GM19397 (cell line): ENCODE measurements at regions not wholly inside any gene's neighbourhood (a gene's known extent, or its start where the extent isn't known, plus 50 kb on each side); places are given as distances from the start of the nearest gene placed in this dataset.

Experiments
- ATAC-seq: cut with Tn5 transposase; IDR thresholded peaks from one replicate; pipeline ENCODE4 v1.9.1; 2021; ENCODE audit warnings: mild to moderate bottlenecking, moderate library complexity; ENCODE audit not compliant: unreplicated experiment

DNA sequence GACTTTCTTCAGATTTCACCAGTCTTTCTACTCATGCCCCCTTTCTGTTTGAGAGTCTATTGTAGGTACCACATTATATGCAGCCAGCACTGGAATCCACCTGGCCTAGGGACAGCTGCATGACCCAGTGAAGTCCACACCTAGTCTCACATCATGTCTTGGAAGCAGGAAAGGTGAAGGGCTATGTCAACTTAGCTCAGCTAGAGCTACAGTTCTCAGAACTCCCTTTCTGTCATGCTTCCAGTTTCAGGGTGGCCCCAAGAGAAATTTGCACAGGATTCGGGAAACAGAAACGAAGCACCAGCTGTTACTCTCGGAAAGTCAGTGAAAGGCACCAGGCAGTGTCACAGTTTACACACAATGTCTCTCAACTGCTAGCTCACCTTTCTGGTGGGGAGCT is 51.6 kb upstream of the NLRP1 start:
- ATAC-seq, result no peak

- ATAC-seq, result no peak
Measured at GRCh38 chr17:5638596-5638995, 54.3 kb upstream of the NLRP1 start.

DNA sequence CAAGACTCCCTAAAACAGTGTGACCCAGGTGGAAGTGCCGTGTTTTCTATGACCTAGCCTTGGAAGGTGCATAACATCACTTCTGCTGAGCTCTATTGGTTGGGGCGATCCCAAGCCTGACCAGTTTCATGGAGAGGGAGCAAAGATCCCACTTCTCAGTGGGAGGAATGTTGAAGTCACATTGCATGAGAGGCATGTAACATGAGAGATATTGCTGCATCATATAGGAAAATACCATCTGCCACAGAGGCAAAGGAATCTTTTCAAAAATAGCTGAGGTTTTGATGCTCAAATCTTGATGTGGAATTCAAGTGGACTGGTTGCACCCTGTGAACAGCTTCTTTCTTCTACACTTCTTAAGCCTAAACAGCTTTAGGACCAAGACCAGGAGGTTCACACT is 56.4 kb upstream of the NLRP1 start:
- ATAC-seq, result no peak

DNA sequence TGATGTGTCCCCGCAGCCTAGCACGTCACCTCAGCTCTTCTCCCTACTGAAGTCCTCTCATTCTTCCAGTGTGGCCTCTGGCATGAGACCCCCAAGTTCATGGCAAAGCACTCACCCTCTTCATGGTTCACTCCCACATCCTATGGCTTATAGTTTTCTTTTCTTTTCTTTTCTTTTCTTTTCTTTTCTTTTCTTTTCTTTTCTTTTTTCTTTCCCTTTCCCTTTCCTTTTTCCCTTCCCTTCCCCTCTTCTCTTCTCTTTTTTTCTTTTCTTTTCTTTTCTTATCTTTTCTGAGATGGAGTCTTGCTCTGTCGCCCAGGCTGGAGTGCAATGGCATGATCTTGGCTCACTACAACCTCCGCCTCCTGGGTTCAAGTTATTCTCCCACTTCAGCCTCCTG is 58.4 kb upstream of the NLRP1 start:
- no peak for ATAC-seq

GRCh38 chr17:5644065-5644464 is 59.8 kb upstream of the NLRP1 start:
- ATAC-seq, result no peak

DNA sequence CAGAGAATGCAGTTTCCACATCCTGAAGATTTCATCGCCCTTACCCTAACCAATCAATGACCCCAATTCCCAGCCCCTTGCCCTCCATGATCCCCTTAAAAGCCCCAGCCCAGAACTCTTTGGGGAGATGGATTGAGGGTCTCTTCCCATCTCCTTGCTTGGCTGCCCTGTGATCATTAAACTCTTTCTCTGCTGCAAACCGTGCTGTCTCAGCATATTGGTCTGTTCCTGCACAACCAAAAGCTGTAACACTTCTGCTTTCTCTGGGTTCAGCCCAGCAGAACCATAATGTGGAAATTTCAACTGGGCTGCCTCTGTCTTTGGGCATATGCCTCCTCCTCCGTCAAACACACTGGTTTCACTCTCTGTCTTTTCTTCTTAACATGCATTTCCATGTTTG is 67.0 kb upstream of the NLRP1 start:
- ATAC-seq, result no peak

GRCh38 chr17:5661491-5662125 is 77.3 kb upstream of the NLRP1 start:
- ATAC-seq, result no peak

DNA sequence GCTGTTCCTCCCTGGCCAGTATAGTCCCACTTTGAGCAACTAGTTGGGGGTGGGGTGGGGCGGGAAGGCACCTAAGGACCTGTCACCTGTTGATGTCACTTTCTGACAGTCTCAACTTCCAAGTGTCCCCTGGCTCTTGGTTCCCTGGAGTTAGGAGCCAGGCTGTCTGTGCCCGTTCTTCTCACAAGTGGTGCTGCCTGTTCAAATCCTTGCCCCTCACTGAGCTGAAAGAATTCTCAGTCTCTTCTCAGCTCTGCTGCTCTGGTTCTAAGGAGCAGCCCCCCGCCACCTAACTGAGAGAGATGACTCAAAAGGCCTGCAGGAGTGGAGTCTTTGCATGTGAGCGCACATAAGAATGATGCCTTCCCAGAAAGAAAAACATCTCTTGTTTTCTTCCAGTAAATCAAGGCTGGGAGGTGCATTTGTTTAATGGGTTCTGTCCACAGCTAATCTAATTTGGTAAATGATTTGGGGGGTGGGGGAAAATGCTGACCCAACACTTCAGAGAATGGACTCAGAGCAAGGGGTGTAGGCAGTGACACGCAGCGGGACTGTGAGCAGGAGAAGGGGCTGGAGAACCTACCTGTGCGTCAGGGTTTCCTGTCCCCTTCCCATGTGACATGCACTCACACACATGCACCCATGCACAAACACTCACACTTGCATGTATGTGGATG is 78.2 kb upstream of the NLRP1 start:
- no peak for ATAC-seq

DNA sequence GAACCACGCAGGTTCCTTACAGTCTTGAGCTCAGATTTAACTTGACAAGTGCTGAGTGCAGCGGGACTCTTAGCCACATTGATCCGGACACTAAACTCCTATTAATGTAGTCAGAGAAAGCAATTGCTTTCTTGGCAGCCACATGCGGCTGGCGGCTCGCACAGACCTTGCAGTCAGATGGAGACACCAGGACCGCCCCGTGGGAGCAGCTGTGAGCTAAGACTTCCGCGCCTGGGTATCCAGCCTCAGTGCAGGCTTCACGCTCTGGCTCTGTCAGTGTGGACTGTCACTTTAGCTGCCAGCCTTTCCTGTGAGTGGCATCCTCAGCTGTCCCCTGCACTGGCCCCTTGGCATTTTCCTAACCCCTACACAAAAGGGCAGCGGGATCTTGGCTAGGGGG is 80.9 kb upstream of the NLRP1 start:
- ATAC-seq, result no peak

- ATAC-seq, result no peak
Measured at GRCh38 chr17:5667871-5668270, 83.6 kb upstream of the NLRP1 start.

DNA sequence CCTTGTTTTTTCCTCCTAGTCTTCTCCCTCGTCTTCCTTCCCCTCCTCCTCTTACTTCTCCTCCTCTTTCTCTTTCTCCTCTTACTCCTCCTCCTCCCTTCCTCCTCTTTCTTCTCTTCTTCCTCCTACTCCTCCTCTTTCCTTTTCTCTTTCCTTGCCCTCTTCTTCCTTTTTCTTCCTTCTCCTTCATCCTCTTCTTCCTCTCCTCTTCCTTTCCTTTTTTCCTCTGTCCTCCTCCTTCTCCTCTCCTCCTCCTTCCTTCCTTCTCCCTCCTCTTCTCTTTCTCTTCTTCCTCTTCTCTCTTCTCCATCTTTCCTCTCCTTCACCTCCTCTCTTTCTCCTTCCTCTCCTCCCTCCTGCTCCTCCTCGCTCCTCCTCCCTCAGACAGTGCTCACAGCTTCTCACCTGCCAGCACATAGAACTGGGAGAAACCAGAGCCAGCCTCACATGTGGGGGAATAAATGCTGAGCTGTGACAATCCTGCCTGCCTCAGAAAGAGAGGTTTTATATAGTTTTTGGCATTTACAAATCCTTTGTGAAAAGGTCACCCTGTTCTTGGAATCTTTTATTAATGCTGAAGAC is 84.3 kb upstream of the NLRP1 start:
- no peak for ATAC-seq

DNA sequence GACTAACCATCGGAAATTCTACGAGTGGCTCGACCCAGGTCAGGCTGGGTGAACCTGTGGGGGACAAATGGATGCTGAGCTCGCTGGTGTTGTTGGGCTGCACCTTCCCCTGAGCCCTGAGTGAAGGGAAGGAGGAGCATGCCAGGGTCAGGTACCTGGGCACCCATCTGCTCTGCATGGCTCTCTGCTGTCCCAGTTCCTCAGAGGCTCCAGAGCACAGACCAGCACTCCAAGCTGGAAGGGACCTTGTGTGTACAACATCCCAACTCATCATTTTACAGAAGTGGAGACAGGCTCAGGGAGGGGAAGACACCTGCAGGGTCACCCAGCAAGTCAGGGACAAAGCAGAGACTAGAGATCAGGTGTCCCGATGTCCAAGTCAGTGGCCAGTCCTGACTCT is 84.9 kb upstream of the NLRP1 start:
- ATAC-seq, result no peak

- ATAC-seq, result no peak
Measured at GRCh38 chr17:5672141-5672540, 87.8 kb upstream of the NLRP1 start.

DNA sequence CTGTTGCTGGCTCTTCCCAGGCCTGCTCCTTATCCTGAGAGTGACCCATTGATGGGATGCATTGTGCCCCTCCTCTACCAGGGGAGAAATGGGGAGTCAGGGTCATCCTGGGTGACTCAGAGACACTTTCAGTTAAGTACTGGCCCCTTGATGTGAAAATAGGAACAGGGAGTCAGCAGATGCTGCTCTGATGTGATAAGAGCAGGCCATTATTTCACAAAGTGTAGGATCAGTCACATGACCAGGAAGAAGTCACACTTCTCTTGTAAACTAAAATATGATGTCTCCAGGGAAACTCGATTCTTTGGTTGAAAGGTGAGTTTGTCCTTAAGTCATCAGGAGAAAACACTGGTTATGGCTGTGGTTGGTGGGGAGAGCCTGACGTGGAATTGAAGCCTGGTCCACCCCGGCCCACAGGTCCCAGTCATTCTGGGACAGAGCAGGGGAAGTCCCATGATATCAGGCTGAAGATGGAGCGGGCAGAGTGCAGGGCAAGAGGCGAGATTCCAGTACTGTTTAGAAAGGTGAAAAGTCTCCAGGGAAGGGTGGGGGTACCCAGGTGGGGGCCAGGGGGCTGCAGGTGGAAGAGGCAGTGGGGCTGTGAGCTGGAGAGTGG is 88.6 kb upstream of the NLRP1 start:
- ATAC-seq, result no peak

DNA sequence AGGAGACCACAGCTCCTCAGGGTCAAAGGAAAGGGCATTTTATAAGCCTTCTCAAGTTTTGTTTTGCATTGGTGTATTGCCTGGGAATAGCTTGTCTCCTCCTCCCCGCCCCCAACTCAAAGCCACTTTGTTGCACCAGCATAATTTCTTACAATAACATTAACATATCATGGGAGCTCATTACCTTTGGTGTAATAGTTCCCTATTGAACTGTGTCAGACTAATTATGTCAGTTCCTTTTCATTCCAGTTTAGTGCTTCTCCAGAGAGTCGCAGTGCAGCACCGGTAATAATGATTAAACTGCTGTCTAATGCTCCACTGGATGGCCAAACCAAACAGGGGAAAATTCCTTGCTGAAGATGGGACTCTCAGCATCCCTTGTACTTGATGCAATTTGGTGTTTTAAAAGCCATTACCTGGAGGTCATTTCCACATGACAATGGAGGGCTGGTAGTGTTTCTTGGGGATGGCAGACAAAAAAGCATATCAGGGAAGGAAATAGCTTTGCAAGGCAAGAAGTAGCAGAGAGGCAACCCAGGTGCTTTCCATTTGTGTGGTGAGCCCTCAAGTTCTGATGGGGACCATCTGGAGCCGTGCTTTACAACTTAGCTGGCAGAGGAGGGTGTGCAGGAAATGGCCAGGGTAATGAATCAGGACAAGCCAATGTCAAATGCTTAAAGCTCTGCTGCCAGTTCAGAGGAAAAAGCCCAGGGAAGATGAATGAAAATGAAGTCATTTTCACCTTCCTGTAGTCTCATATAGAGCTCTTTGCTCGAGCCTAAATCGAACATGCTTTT is 91.5 kb upstream of the NLRP1 start:
- ATAC-seq, result no peak

DNA sequence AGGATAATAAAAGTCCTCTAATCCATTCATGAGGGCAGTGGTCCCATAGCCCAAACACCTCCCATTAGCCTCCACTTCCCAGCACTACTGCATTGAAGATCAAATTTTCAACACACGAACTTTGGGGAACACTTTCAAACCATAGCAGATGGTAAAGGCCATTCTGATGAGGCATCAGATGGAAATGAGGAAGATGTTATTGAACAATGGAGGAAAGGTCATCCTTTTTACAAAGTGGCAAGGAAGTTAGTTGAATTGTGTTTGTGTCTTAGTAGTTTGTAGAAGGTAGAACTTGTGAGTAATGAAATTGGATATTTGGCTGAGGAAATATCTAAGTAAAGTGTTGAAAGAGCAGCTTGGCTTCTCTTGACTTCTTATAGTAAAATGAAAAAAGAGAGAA is 93.3 kb upstream of the NLRP1 start:
- no peak for ATAC-seq

DNA sequence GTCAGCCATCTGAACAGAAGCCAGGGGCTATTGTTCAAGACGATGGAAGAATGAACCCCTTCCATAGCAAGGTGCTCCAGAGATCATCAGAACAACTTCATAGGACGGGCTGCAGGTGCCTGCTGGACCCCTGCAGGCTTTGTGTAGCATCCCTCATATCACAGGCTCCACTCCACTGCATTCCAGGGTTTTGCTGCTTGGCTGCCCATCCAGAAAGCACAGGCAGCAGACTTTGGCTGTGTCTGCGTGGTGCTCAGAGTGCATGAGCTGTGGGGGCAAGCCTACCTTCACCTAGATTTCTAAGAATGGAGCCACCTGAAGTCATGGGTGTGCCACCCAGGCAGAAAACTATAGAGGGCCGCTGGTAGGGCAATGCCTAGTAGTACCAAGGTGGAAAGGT is 93.9 kb upstream of the NLRP1 start:
- no peak for ATAC-seq

DNA sequence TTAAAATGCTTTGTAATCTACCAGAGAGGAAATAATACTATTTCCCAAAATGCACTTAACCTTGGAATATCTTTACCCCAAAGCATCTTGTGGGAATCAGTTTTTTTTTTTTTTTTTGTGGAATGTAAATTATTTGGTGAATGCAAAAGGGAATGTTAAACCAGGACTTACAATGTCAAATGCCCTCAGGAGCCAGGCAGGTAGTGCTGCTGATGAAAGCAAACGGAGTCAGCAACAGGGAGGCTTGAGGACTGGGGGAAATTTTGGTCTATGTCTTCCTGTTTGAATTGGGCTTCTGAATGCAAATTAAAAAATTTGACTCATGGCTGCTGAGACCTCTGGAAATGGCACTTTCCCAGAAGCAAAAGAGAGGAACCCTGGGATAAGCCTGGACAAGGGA is 96.5 kb upstream of the NLRP1 start:
- ATAC-seq, result no peak

GRCh38 chr17:5683241-5683640 is 98.9 kb upstream of the NLRP1 start:
- ATAC-seq, result no peak

DNA sequence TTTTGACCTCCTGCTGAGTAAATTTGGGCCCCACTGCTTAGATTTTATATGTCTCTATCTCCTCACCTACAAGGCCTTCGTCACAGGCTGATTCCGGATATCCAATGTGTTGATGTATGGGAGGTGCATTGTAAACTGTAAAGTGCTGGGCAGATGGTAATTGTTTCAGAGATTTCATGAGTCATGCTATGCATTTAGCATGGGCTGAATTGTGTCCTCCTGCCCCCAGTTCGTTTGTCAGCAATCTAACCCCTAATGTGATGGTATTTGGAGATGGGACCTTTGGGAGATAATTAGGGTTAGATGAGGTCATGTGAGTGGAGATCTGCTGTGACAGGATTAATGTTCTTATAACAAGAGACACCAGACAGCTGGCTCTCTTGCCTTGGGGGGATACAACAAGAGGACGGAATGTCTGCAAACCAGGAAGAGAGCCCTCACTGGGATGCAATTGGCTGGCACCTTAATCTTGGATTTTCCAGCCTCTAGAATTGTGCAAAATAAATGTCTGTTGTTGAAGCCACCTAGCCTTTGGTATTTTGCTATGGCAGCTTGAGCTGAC is 101.8 kb upstream of the NLRP1 start:
- ATAC-seq, result no peak

DNA sequence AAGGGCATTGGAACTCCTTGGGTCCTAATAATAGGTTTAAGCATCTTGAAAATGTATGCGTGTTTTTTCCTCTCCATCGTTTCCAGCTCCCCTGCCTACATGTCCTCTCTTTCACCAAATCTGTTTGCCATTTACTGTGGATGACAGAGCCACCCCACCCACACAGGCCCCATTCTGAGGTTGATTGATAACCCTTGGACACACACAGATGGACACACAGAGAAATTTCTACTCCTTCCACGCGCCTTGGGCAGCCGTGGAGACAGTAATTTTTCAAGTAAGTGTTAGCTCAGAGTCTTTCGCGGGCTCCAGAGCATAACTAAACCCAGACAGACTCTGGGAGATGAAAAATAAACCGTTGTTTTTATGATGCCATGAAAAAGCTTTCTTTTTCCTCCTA is 103.3 kb upstream of the NLRP1 start:
- no peak for ATAC-seq
